OCI-LY1 (cell line): ENCODE measurements at regions not wholly inside any gene's neighbourhood (a gene's known extent, or its start where the extent isn't known, plus 50 kb on each side); places are given as distances from the start of the nearest gene placed in this dataset.
A peak's percentile ranks its signal among the peaks of the same experiment; 100 is the strongest.

Experiments used
- H2AFZ ChIP-seq: fragments of 200-600 bp; sonication (generic), shearing (Covaris generic); 2 replicates; pipeline ENCODE4 v1.6.0; 2014; ENCODE audit warnings: antibody characterized with exemption, mild to moderate bottlenecking, low read length
- H3F3A ChIP-seq: fragments of 200-600 bp; sonication (generic), shearing (Covaris generic); 2 replicates; pipeline ENCODE4 v1.6.0; 2014; ENCODE audit warnings: mild to moderate bottlenecking, antibody characterized with exemption, low read length, moderate library complexity; ENCODE audit not compliant: insufficient read depth
- H3K27ac ChIP-seq: fragments of 200-600 bp; sonication (generic); 2 replicates; pipeline ENCODE4 v1.5.1; 2014; ENCODE audit warnings: low read length, mixed run types, mild to moderate bottlenecking, low read depth; ENCODE audit not compliant: poor library complexity, severe bottlenecking
- H3K27me3 ChIP-seq: fragments of 200-600 bp; sonication (generic); 2 replicates; pipeline ENCODE4 v1.6.0; 2014; ENCODE audit warnings: antibody characterized with exemption, mild to moderate bottlenecking, low read length, moderate library complexity; ENCODE audit not compliant: insufficient read depth
- H3K36me3 ChIP-seq: fragments of 200-600 bp; sonication (generic); 2 replicates; pipeline ENCODE4 v1.6.1; 2014; ENCODE audit warnings: mild to moderate bottlenecking, antibody characterized with exemption, low read length, moderate library complexity, mixed read lengths; ENCODE audit not compliant: insufficient read depth
- H3K4me1 ChIP-seq: fragments of 200-600 bp; sonication (generic); 2 replicates; pipeline ENCODE4 v1.5.1; 2014; ENCODE audit warnings: mild to moderate bottlenecking, low read length, moderate library complexity; ENCODE audit not compliant: insufficient read depth, severe bottlenecking
- H3K4me2 ChIP-seq: fragments of 200-600 bp; sonication (generic), shearing (Covaris generic); 2 replicates; pipeline ENCODE4 v1.6.1; 2014; ENCODE audit warnings: low read length
- H3K4me3 ChIP-seq: fragments of 200-600 bp; sonication (generic); 2 replicates; pipeline ENCODE4 v1.5.1; 2014; ENCODE audit warnings: low read length, low read depth, mild to moderate bottlenecking, mixed read lengths; ENCODE audit not compliant: poor library complexity, severe bottlenecking
- H3K79me2 ChIP-seq: fragments of 200-600 bp; shearing (Covaris generic); 2 replicates; pipeline ENCODE4 v1.6.1; 2016; ENCODE audit warnings: mixed run types, low read length, mixed read lengths; ENCODE audit not compliant: insufficient read depth
- H3K9ac ChIP-seq: fragments of 200-600 bp; sonication (generic), shearing (Covaris generic); 2 replicates; pipeline ENCODE4 v1.6.1; 2014; ENCODE audit warnings: mild to moderate bottlenecking, low read length, mixed read lengths
- H3K9me2 ChIP-seq: fragments of 200-600 bp; sonication (generic), shearing (Covaris generic); 2 replicates; pipeline ENCODE4 v1.6.1; 2014; ENCODE audit warnings: low read depth, mild to moderate bottlenecking, low read length, mixed read lengths
- H3K9me3 ChIP-seq: fragments of 200-600 bp; shearing (Covaris generic); 2 replicates; pipeline ENCODE4 v1.6.1; 2014; ENCODE audit warnings: low read length, mixed read lengths
- H4K20me1 ChIP-seq: fragments of 200-600 bp; sonication (generic), shearing (Covaris generic); 2 replicates; pipeline ENCODE4 v1.6.0; 2016; ENCODE audit warnings: mild to moderate bottlenecking, low read length; ENCODE audit not compliant: insufficient read depth
- EZH2 ChIP-seq: fragments of 200-600 bp; sonication (generic), shearing (Covaris generic); IDR thresholded peaks from 2 replicates; pipeline ENCODE4 v1.8.0; 2017; ENCODE audit warnings: borderline replicate concordance, mixed run types, mild to moderate bottlenecking, antibody characterized with exemption, low read length, moderate library complexity, mixed read lengths
- TF ChIP-seq, protein P1 (sequence below): fragments of 200-600 bp; sonication (generic), shearing (Covaris generic); IDR thresholded peaks from 2 replicates; pipeline ENCODE4 v1.5.1; 2017; ENCODE audit warnings: mild to moderate bottlenecking, antibody characterized with exemption, low read length, moderate library complexity, mixed read lengths

GRCh38 chr1:24990779-24991641, 60.9 kb upstream of the RUNX3 start:
- peaks cover 11% of the 10 kb centered on the region for H3K4me1 ChIP-seq
- H3K79me2 ChIP-seq: no peaks in the 10 kb centered on the region

GRCh38 chr1:24990136-24990535, 60.1 kb upstream of the RUNX3 start:
- Histone ChIP-seq H3K79me2 (no peaks in the 10 kb centered on the region), H3F3A (no peaks in the 10 kb centered on the region), H4K20me1 (no peaks in the 10 kb centered on the region), H3K4me2 (no peak overlapping the region), H2AFZ (no peak overlapping the region), H3K9me2 (no peaks in the 10 kb centered on the region), H3K9ac (no peak overlapping the region), H3K9me3 (no peaks in the 10 kb centered on the region), H3K4me1 (peaks cover 11% of the 10 kb centered on the region), H3K36me3 (no peaks in the 10 kb centered on the region), H3K27ac (no peak overlapping the region), H3K27me3 (peaks cover 10% of the 10 kb centered on the region; the same call in 1 of the 2 replicates), H3K4me3 (no peak overlapping the region)
- TF ChIP-seq EZH2: no peak
- TF ChIP-seq, protein P1, sequence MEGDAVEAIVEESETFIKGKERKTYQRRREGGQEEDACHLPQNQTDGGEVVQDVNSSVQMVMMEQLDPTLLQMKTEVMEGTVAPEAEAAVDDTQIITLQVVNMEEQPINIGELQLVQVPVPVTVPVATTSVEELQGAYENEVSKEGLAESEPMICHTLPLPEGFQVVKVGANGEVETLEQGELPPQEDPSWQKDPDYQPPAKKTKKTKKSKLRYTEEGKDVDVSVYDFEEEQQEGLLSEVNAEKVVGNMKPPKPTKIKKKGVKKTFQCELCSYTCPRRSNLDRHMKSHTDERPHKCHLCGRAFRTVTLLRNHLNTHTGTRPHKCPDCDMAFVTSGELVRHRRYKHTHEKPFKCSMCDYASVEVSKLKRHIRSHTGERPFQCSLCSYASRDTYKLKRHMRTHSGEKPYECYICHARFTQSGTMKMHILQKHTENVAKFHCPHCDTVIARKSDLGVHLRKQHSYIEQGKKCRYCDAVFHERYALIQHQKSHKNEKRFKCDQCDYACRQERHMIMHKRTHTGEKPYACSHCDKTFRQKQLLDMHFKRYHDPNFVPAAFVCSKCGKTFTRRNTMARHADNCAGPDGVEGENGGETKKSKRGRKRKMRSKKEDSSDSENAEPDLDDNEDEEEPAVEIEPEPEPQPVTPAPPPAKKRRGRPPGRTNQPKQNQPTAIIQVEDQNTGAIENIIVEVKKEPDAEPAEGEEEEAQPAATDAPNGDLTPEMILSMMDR: no peak

More at GRCh38 chr1:24990779-24991641, 60.9 kb upstream of the RUNX3 start:
- H3K27me3 ChIP-seq: peaks cover 10% of the 10 kb centered on the region; the same call in 1 of the 2 replicates
- TF ChIP-seq, protein P1: peak; percentile 33; the same call in 1 of the 2 replicates
- no peak for TF ChIP-seq EZH2
- H3K9me3 ChIP-seq: no peaks in the 10 kb centered on the region
- no peaks in the 10 kb centered on the region for H3F3A ChIP-seq
- no peaks in the 10 kb centered on the region for H3K9me2 ChIP-seq
- H3K27ac ChIP-seq: no peak overlapping the region
- no peak overlapping the region for H3K9ac ChIP-seq
- no peak overlapping the region for H2AFZ ChIP-seq
- H3K4me3 ChIP-seq: no peak overlapping the region
- H4K20me1 ChIP-seq: no peaks in the 10 kb centered on the region
- H3K4me2 ChIP-seq: no peak overlapping the region
- H3K36me3 ChIP-seq: no peaks in the 10 kb centered on the region

- Histone ChIP-seq H2AFZ (no peak overlapping the region), H3K4me3 (no peak overlapping the region), H3K9me3 (no peaks in the 10 kb centered on the region), H3K9me2 (no peaks in the 10 kb centered on the region), H3K9ac (no peak overlapping the region), H3K4me2 (no peak overlapping the region), H3K4me1 (peaks cover 11% of the 10 kb centered on the region), H3K79me2 (no peaks in the 10 kb centered on the region), H4K20me1 (no peaks in the 10 kb centered on the region), H3K27me3 (peaks cover 10% of the 10 kb centered on the region; the same call in 1 of the 2 replicates), H3F3A (no peaks in the 10 kb centered on the region), H3K27ac (no peak overlapping the region), H3K36me3 (no peaks in the 10 kb centered on the region)
- TF ChIP-seq, protein P1: no peak
These were observed 59.0 kb upstream of the RUNX3 start for GRCh38 chr1:24989082-24989481.
